ENCODE measurements at regions not wholly inside any gene's neighbourhood (a gene's known extent, or its start where the extent isn't known, plus 50 kb on each side); places are given as distances from the start of the nearest gene placed in this dataset.
"Not testable (repeated sequence)": the region's sequence is repeated elsewhere in the genome, so short reads cannot be mapped to it uniquely, and the experiment has no call there.

DNA sequence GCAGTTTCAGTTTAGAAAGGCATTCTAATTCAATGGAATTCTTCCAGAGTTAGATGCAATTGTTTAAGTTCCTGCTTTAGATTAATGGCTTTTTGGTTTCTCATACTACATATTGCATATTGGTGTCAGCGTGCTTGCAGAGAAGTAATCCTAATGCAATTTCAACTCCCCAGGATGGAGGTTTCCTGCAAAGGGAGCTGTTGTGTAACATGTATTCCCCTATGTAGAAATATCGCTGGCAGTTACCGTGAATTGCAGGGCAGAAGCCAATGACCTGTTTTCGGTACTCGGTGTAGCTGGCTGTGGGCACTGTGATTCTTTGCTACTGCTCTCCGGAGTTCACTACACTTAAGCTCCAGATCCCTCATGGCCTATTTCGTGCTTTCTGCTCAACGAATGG, 256.1 kb upstream of the PTBP2 start:
- no peak for DNase-seq (ENCODE audit: extremely low spot score)
- TF ChIP-seq, protein P1, sequence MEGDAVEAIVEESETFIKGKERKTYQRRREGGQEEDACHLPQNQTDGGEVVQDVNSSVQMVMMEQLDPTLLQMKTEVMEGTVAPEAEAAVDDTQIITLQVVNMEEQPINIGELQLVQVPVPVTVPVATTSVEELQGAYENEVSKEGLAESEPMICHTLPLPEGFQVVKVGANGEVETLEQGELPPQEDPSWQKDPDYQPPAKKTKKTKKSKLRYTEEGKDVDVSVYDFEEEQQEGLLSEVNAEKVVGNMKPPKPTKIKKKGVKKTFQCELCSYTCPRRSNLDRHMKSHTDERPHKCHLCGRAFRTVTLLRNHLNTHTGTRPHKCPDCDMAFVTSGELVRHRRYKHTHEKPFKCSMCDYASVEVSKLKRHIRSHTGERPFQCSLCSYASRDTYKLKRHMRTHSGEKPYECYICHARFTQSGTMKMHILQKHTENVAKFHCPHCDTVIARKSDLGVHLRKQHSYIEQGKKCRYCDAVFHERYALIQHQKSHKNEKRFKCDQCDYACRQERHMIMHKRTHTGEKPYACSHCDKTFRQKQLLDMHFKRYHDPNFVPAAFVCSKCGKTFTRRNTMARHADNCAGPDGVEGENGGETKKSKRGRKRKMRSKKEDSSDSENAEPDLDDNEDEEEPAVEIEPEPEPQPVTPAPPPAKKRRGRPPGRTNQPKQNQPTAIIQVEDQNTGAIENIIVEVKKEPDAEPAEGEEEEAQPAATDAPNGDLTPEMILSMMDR (IDR thresholded peaks at IDR 0.05), result no peak
- peak; percentile 36 to 37 for TF ChIP-seq POLR2AphosphoS5 (IDR thresholded peaks at IDR 0.05)

DNA sequence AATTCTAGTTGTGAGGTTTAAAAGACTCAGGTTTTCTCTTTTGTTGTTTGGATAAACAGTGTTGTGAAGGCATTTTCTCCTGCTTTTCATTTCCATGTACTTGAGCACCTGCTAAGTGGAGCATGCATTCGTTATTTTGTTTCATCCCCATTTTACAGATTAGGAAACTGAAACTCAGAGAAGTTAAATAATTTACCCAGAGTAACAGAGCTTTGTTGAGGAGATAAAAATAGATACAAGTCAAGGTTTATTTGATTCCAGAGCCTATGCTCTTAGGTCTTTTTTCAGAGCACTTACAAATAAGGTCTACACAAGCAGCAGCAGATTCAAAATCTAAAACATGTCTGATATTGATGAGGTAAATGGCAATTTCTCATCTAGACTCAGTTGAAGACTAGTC, 254.7 kb upstream of the PTBP2 start:
- no peak overlapping the region for H3K4me3 ChIP-seq
- no peaks in the 10 kb centered on the region for H3K9me3 ChIP-seq
- WGBS, result 85% methylated on average over 1 of the region's 1 CpG
- no peaks in the 10 kb centered on the region for H3K27me3 ChIP-seq
- no peaks in the 10 kb centered on the region for H3K36me3 ChIP-seq
- intact Hi-C loops (cut with DNase I), result no loop called here
- no peak overlapping the region for H3K27ac ChIP-seq (replicated peaks in 1 of 4)
- TF ChIP-seq POLR2AphosphoS5 (IDR thresholded peaks at IDR 0.05) (no peak), EP300 (IDR thresholded peaks at IDR 0.05) (no peak), POLR2A (IDR thresholded peaks at IDR 0.05; ENCODE audit: low read depth) (no peak)
- TF ChIP-seq, protein P1 (IDR thresholded peaks at IDR 0.05), result no peak
- H3K4me1 ChIP-seq, result peaks cover 0 to 11% (median 2%) of the 10 kb centered on the region in 4 donors
- DNase-seq (ENCODE audit: extremely low spot score), result no peak

More for the DNA sequence above, 256.1 kb upstream of the PTBP2 start:
- Histone ChIP-seq H3K27me3 (no peaks in the 10 kb centered on the region), H3K4me3 (no peak overlapping the region), H3K9me3 (no peaks in the 10 kb centered on the region), H3K27ac (replicated peaks in 1 of 4) (no peak overlapping the region), H3K36me3 (no peaks in the 10 kb centered on the region), H3K4me1 (peaks cover 0 to 11% (median 2%) of the 10 kb centered on the region in 4 donors)
- intact Hi-C loops (cut with DNase I), result no loop called here
- 42% methylated on average over 6 of the region's 8 CpGs for WGBS

DNA sequence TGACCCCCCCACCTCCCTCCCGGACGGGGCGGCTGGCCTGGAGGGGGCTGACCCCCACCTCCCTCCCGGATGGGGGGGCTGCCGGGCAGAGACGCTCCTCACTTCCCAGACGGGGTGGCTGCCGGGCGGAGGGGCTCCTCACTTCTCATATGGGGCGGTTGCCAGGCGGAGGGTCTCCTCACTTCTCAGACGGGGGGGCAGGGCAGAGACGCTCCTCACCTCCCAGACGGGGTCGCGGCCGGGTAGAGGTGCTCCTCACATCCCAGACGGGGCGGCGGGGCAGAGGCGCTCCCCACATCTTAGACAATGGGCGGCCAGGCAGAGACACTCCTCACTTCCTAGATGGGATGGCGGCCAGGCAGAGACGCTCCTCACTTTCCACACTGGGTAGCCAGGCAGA, 251.9 kb upstream of the PTBP2 start:
- no CpG with 5 or more reads among the region's 24 CpGs for WGBS

DNA sequence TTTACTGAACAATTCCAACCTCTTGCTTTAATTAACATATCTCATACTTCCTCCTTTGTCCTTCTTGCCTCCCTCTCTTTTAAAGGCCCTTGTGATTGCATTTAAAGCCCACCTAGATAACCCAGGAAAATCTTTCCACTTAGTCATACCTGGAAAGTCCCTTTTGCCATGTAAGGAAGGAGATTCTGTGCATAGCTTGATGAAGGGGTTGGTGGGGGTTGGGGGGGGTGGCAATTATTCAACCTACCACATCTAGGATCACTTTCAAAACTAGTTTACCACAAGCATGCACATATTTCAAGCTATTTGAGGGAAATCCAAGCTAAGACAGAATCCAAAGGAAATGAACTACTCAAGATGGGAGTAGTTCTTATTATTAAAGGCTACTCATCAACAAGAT, 249.1 kb upstream of the PTBP2 start:
- intact Hi-C loops (cut with DNase I), result no loop called here
- Histone ChIP-seq H3K27me3 (no peaks in the 10 kb centered on the region), H3K36me3 (no peaks in the 10 kb centered on the region), H3K27ac (replicated peaks in 1 of 4) (no peak overlapping the region), H3K4me1 (no peaks in the 10 kb centered on the region), H3K4me3 (no peak overlapping the region), H3K9me3 (no peaks in the 10 kb centered on the region)
- no peak for TF ChIP-seq POLR2AphosphoS5 (IDR thresholded peaks at IDR 0.05)
- TF ChIP-seq POLR2A (IDR thresholded peaks at IDR 0.05; ENCODE audit: low read depth), result no peak
- no peak for TF ChIP-seq EP300 (IDR thresholded peaks at IDR 0.05)
- TF ChIP-seq, protein P1 (IDR thresholded peaks at IDR 0.05), result no peak
- no peak for DNase-seq (ENCODE audit: extremely low spot score)

More for the DNA sequence above, 251.9 kb upstream of the PTBP2 start:
- H3K4me1 ChIP-seq, result peaks cover 0 to 11% (median 2%) of the 10 kb centered on the region in 4 donors
- H3K36me3 ChIP-seq; H3K27ac ChIP-seq (replicated peaks in 1 of 4); intact Hi-C loops (cut with DNase I); H3K9me3 ChIP-seq; H3K27me3 ChIP-seq; H3K4me3 ChIP-seq; DNase-seq (ENCODE audit: extremely low spot score): not testable (repeated sequence)

DNA sequence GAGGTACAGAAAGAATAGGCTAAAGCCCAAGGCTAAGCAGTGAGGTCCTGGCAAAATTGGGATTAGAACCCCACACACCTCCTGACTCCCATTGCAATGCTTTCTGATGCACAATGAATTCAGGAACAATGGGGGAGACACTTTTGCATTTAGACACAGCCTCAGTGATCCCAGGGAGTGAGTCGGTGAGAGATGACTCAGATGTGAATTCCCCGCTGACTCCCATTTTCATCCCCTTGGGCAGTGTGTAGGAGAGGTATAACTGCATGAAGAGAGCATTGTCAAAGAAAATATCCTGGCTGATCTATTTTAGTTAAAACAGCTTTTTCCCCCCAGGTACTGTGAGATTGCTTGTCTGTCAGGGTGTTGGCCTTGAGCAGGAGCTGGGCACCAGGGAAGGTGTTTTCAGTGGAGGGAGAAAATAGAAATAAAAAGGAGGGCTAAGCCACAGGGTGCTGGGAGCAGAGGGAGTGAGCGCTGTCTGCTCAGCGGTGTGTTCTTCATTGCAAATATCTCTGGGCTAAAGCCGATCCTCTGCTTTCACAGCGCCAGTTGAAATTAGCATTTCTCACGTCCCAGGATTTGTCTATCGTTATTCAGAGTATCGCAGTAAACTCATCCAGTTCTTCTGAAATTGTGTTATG, 247.7 kb upstream of the PTBP2 start:
- WGBS, result 77% methylated on average over 9 of the region's 9 CpGs
- intact Hi-C loops (cut with DNase I), result no loop called here
- no peaks in the 10 kb centered on the region for H3K4me1 ChIP-seq
- no peaks in the 10 kb centered on the region for H3K36me3 ChIP-seq
- H3K27ac ChIP-seq (replicated peaks in 1 of 4), result no peak overlapping the region
- no peak overlapping the region for H3K4me3 ChIP-seq
- H3K9me3 ChIP-seq, result no peaks in the 10 kb centered on the region
- DNase-seq (ENCODE audit: extremely low spot score), result no peak
- no peaks in the 10 kb centered on the region for H3K27me3 ChIP-seq
- TF ChIP-seq EP300 (IDR thresholded peaks at IDR 0.05), result no peak
- no peak for TF ChIP-seq POLR2A (IDR thresholded peaks at IDR 0.05; ENCODE audit: low read depth)
- no peak for TF ChIP-seq POLR2AphosphoS5 (IDR thresholded peaks at IDR 0.05)
- TF ChIP-seq, protein P1 (IDR thresholded peaks at IDR 0.05), result no peak
